Stimulated activated CD8-positive, alpha-beta memory T cell treated with anti-CD3 and anti-CD28 coated beads, Interleukin-7, amount 100 ng/mL, for 4 hours (primary cell): ENCODE measurements at regions not wholly inside any gene's neighbourhood (a gene's known extent, or its start where the extent isn't known, plus 50 kb on each side); places are given as distances from the start of the nearest gene placed in this dataset.
"Not testable (repeated sequence)": the region's sequence is repeated elsewhere in the genome, so short reads cannot be mapped to it uniquely, and the experiment has no call there.

Source experiments
- DNase-seq, 2 donors: peaks; one replicate each; pipeline ENCODE4 v3.0.0-alpha.2; 2020; ENCODE audit warnings: low read depth in 2 of 2

DNA sequence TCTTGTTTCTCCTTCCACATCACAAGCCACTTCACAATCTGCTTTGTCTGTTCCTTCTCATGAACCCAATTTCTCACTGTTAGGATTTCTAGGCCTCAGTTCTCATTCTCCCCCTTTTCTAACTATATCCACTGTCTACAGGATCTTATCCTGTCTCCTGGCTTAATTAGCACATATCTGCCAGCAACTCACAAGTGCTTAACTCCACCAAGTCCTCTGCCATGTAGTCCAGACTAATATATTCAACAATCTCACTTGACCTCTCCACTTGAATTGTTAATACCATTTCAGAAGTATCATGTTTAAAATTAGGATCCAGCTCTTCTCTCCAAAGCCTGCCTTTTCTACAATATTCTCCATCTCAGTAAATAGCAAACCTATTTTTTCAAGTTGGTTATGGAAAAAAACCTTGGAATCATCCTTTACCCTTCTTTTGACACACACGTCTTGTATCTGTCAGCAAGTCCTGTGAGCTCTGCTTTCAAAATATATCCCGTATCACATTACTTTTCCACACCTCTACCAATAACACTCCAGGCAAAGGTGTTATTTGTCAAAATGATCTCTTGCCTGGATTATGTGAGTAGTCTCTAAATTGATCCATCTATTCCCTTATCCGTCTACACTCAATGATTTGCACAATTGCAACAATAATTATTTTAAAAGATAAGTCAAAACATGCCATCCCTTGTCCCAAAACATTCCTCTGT lies 127.2 kb upstream of the SLIT2 start:
- DNase-seq, result no peak

DNA sequence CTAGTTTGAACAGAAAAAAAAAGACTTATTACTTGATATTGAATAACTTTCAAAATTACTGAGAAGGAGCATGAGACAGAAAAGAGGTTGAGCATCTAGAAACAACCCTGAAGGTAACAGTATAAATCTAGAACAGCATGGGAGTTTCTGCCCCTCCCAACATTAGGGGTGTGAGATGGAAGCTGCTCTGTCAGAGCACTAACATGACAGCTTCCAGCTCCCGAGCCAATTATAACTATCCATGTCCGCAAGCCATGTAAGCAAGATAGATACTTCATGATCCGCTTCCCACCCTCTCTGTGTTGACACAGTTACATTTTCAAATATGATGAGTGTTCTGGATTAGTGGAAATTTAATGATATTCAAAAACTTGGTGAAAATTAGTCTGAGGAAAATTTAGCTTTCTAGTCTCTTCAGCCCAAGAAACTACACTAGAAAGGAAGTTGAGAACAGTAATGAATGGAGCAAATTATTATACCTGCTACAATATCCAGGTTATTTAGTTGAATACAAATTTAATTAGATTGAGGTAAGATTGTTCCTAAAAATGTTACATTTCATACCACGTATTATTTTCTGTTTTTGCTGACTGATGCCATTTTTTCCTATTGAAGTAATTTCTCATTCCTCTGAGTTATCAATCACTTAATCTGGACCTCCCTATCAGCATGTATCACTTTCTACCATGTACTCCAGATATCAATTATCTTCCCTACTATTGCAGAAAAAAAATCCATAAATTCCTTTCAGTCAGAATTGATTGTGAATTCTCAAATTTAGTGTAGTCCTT lies 129.3 kb upstream of the SLIT2 start:
- DNase-seq, result no peak

GRCh38 chr4:20119141-20119540 lies 132.6 kb upstream of the SLIT2 start:
- no peak for DNase-seq

DNA sequence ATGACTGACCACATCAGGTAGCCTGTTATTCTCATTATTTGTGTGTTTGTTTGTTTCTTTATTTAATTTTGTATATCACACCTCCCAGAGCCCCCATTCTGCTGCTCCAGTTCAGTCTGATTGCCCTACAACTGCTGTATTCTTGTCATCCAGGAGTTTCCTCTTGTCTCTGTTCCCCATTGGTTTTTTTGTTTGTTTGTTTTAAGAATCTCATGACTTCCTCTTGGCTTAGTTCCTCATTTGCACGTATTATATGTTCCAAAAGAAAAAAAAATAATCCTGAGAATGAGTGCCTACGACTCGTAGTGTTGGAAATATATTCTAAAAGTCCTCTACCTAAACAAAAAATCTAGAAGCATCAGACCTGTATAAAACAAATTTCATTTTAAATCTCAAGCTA lies 142.3 kb upstream of the SLIT2 start:
- no peak for DNase-seq

DNA sequence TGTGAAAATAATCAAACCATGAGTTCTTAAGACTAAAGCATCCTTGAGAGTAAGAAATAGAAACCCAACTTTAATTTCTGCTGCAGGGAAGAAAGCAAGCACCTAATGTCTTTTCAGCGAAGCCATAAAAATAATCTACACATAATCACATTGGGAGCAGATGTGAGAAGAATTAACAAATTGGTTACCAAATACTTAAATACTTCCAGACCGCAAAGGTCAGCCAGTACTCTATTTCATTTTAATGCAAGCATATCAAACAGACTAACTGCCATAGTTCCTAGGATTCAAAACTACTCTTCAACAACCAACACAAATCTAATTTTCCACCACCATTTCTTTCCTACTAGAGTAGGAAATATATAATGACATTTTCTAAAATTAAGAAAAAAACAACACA lies 144.8 kb upstream of the SLIT2 start:
- DNase-seq, result no peak

- no peak for DNase-seq
Measured at GRCh38 chr4:20101831-20102230, 149.9 kb upstream of the SLIT2 start.

- no peak for DNase-seq
Measured at GRCh38 chr4:20096911-20097310, 154.8 kb upstream of the SLIT2 start.

GRCh38 chr4:20095805-20096541 lies 155.7 kb upstream of the SLIT2 start:
- DNase-seq, result no peak

DNA sequence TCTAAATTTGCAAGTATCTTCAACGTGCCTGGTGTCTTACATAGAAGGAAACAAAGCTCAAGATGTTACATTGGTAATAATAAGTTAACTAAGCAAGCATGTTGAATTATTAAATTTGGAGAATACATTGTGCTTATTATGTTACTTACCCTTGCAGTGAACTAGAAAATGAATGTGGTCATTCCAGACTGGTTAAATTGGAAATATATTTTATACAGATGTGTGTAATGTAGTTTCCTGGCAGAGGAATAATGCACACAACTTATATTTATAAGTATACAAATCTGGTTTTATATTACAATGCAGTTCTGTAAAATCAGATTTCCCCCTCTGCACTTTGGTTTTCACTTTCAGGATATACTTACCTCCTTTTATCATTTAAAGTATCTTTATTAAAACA lies 159.9 kb upstream of the SLIT2 start:
- DNase-seq, result no peak

- DNase-seq, result no peak
Measured at GRCh38 chr4:20087522-20087911, 164.2 kb upstream of the SLIT2 start.

DNA sequence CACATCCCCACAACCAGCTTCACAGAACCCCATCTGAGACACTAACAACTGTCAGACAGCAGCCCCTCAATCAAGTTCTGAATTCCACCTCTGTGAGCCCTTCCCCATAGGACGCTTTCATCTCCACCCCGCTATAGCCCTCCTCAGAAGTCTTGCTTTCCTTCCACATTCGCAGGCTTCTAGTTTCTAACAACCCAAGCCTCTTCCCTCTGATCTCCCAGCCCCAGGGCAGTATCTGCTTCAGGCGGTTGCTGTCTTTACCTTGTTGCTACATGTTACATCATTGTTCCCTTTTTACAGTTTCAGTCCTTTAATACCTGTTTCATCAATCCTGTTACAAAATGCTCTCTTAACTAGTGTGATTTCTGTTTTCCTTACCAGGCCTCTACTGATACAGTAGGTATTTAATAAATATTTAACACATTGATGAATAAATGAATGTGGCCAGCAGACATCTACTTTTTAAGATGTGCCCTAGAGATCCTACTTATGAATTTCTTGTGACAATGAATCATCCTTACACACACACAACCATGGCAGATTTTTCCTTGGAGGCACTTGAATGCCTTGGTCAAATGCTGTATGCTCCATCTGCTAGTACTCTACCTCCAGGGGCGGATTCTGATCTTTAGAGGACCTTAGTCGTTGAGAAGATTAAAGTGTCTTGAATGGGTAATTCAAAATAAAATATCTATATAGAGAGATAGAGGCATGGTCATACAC lies 164.7 kb upstream of the SLIT2 start:
- no peak for DNase-seq

GRCh38 chr4:20086067-20086798 lies 165.5 kb upstream of the SLIT2 start:
- no peak for DNase-seq

DNA sequence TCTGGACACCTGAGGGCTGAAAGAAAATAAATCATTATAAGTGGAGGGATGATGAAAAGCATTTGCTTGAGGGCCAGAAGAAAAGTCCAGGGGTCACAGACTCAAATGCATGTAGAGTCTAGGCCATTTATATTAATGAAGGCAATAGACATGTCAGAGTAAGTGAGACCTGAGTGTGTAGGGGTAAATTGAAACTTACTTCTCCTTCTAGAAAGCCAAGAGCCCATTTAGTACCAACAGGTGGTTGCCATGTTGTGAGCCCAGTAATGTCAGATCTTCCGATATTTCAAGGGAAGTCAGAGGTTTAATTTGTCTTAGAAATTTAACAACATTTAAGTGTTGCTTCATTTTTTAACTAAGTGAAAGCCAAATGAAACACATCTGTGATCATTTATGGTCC lies 166.1 kb upstream of the SLIT2 start:
- DNase-seq, result no peak

GRCh38 chr4:20085156-20085555 lies 166.5 kb upstream of the SLIT2 start:
- DNase-seq, result no peak

DNA sequence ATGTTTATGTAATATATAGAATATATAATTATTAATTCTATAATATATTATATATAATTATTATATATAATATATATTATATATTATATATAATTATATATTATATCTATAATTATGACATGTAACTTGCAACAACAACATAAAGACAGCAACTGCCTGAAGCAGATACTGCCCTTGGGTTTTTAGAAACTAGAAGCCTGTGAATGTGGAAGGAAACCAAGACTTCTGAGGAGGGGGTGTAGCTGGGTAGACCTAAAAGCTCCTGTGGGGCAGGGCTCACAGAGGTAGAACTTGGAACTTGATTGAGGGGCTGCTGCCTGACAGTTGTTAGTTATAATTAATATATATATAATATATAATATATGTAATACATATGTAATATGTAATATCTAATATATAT lies 167.2 kb upstream of the SLIT2 start:
- no peak for DNase-seq

DNA sequence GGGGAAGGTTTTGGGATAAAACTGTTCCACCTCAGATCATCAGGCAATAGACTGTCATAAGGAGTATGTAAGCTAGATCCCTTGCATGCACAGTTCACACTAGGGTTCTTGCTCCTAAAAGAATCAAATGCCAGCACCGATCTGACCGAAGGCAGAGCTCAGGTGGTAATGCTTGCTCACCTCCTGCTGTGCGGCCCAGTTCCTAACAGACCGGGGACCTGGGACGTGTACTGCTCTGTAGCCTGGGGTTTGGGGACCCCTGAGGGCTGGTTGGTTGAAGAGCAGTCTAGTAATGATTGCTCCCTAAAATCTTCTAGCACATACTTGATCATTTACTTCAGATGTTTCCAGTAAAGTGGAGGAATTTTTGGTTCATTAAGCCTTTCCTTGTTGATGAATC lies 173.1 kb upstream of the SLIT2 start:
- DNase-seq, result no peak

DNA sequence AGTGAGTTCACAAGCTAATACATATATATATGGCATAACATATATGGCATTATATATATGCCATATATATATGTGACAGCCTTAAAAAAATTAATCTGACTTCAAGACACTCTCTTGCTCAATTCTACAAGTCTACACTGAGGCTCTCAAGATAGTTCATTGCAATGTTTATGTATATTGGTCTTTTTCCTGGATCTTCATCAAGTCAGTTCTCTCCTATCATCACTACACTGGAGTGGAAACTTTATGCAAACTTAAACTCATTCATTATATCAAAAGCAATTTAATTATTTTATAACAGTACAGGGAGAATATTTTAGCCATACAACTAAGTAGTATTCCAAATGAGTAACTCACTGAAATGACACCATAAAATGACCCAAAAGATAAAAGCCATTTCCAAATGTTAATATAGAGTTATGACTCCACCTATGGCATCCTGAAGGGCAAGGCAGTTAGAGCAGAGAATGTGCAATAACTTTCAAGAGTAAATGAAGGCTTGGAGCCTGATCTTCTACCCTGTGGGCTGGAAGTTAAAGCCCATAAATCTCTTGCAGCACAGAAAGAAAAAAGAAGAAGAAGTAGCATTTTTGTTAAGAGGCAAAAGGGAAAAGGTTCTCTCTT lies 176.3 kb upstream of the SLIT2 start:
- no peak for DNase-seq

GRCh38 chr4:20074450-20074849 lies 177.3 kb upstream of the SLIT2 start:
- no peak for DNase-seq

GRCh38 chr4:20065952-20066351 lies 185.8 kb upstream of the SLIT2 start:
- no peak for DNase-seq

DNA sequence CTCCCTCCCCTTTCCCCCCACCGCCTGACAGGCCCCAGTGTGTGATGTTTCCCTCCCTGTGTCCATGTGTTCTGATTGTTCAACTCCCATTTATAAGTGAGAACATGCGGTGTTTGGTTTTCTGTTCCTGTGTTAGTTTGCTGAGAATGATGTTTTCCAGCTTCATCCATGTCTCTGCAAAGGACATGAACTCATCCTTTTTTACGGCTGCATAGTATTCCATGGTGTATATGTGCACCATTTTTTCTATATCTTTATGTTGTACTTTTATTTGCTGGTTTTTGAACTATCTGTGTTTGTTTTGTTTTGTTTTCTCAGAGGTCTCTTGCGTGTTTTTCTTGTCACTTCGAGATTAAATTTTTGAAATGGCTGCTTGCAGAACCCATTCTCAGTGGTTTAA lies 188.8 kb upstream of the SLIT2 start:
- DNase-seq, result not testable (repeated sequence)

- no peak for DNase-seq
Measured at GRCh38 chr4:20062054-20062453, 189.7 kb upstream of the SLIT2 start.
